HepG2 (cell line): ENCODE measurements at regions not wholly inside any gene's neighbourhood (a gene's known extent, or its start where the extent isn't known, plus 50 kb on each side); places are given as distances from the start of the nearest gene placed in this dataset.

ENCODE experiments used
- ATAC-seq: fragments of 200-7000 bp; cut with Tn5 transposase; 3 replicates; pipeline ENCODE4 v1.9.1; 2020; ENCODE audit warnings: mild to moderate bottlenecking, moderate library complexity
- BruUV-seq: library from RNA; stranded (reverse); fragments of 400-500 nt; replicated peaks from 2 replicates; lab custom pipeline; 2021; lab: Mats Ljungman, UMichigan
- CTCF ChIA-PET: fragments of 300-600 bp; formaldehyde crosslinking; extraction: SDS; loops from one replicate; lab custom pipeline; 2021; ENCODE audit warnings: low total read pairs, inconsistent platforms, low intra/inter-chr PET ratio; lab: Yijun Ruan, JAX
- POLR2A ChIA-PET: fragments of 350-600 bp; sonication (Branson Sonifier 250); formaldehyde crosslinking; loops from one replicate; lab custom pipeline; 2020; ENCODE audit warnings: antibody characterized with exemption, inconsistent platforms; lab: Yijun Ruan, JAX
- DNase-seq: peaks from one replicate; pipeline ENCODE4 v3.0.0-alpha.2; 2015; ENCODE audit warnings: low spot score
- FAIRE-seq: peaks from 3 replicates; lab custom pipeline; 2011; peaks lifted over from hg19 to GRCh38; lab: Jason Lieb, UNC
- H2AFZ ChIP-seq: one replicate; pipeline ENCODE4 v1.6.1; 2011; ENCODE audit warnings: low read length, inconsistent platforms
- H3K27ac ChIP-seq: fragments of 300-600 bp; 3 replicates; pipeline ENCODE4 v1.8.0; 2011; ENCODE audit warnings: mixed run types, mild to moderate bottlenecking, mixed read lengths, low read length, inconsistent platforms; ENCODE audit not compliant: insufficient read depth; ENCODE audit errors: extremely low read length
- H3K27me3 ChIP-seq, 2 experiments: fragments of 200-600 bp in 1 of 2; 2 replicates in 1 of 2; 3 replicates in 1 of 2; pipeline versions ENCODE4 v1.6.0 to v1.8.0; 2011; ENCODE audit warnings: low read length in 2 of 2, mild to moderate bottlenecking in 2 of 2, moderate library complexity in 2 of 2, inconsistent platforms in 1 of 2; ENCODE audit not compliant: insufficient read depth in 2 of 2, control insufficient read depth in 1 of 2
- H3K36me3 ChIP-seq, 2 experiments: fragments of 200-600 bp in 1 of 2; replicated peaks in 1 of 2; 2 replicates in 1 of 2; 3 replicates in 1 of 2; pipeline versions ENCODE4 v1.5.1 to v1.8.0; 2011; ENCODE audit warnings: low read length in 2 of 2, inconsistent platforms in 1 of 2; ENCODE audit not compliant: insufficient read depth in 2 of 2, control insufficient read depth in 1 of 2
- H3K4me1 ChIP-seq: 2 replicates; pipeline ENCODE4 v1.5.1; 2012; ENCODE audit warnings: low read length, inconsistent platforms; ENCODE audit not compliant: insufficient read depth
- H3K4me2 ChIP-seq: 2 replicates; pipeline ENCODE4 v1.6.0; 2011; ENCODE audit warnings: low read depth, low read length, inconsistent platforms
- H3K4me3 ChIP-seq, 3 experiments: fragments of 200-600 bp in 1 of 3; sonication (generic), shearing (Covaris generic) in 1 of 3; replicated peaks in 1 of 3; 2 replicates each; pipeline ENCODE4 v1.5.1; 2011 to 2016; ENCODE audit warnings: low read length in 3 of 3, inconsistent platforms in 2 of 3, low read depth in 2 of 3, mild to moderate bottlenecking in 2 of 3, control low read depth in 1 of 3, mixed read lengths in 1 of 3; ENCODE audit not compliant: insufficient read depth in 1 of 3
- H3K79me2 ChIP-seq: one replicate; pipeline ENCODE4 v1.6.1; 2011; ENCODE audit warnings: low read length, inconsistent platforms; ENCODE audit not compliant: insufficient read depth
- H3K9ac ChIP-seq: 2 replicates; pipeline ENCODE4 v1.6.0; 2011; ENCODE audit warnings: mild to moderate bottlenecking, low read depth, low read length, inconsistent platforms; ENCODE audit not compliant: insufficient read depth
- H3K9me3 ChIP-seq: 2 replicates; pipeline ENCODE4 v1.5.1; 2012; ENCODE audit warnings: mild to moderate bottlenecking, low read length
- H4K20me1 ChIP-seq: 2 replicates; pipeline ENCODE4 v1.6.0; 2011; ENCODE audit warnings: inconsistent platforms, mild to moderate bottlenecking, low read length, moderate library complexity; ENCODE audit not compliant: insufficient read depth
- AKNA ChIP-seq: sonication (generic); formaldehyde crosslinking; IDR thresholded peaks from 2 replicates; pipeline ENCODE4 v1.4.0; 2020; ENCODE audit warnings: missing genetic modification reagents, borderline replicate concordance
- CHCHD3 ChIP-seq: sonication (generic); formaldehyde crosslinking; IDR thresholded peaks from 2 replicates; pipeline ENCODE4 v1.8.0; 2022; ENCODE audit warnings: mild to moderate bottlenecking, missing genetic modification reagents, moderate library complexity
- DPF2 ChIP-seq: sonication (generic); formaldehyde crosslinking; IDR thresholded peaks from 2 replicates; pipeline ENCODE4 v1.4.0; 2020; ENCODE audit warnings: mild to moderate bottlenecking, low read depth, missing genetic modification reagents, borderline replicate concordance
- FOXO1 ChIP-seq: sonication (generic); formaldehyde crosslinking; IDR thresholded peaks from 2 replicates; pipeline ENCODE4 v1.4.0; 2020; ENCODE audit warnings: missing genetic modification reagents
- ONECUT2 ChIP-seq: sonication (generic); formaldehyde crosslinking; IDR thresholded peaks from 2 replicates; pipeline ENCODE4 v1.4.0; 2020; ENCODE audit warnings: missing genetic modification reagents
- TGIF2 ChIP-seq: IDR thresholded peaks from 2 replicates; pipeline ENCODE4 v1.6.1; 2016; ENCODE audit warnings: control low read depth, missing compliant biosample characterization
- ZKSCAN1 ChIP-seq: fragments of 150-350 bp; IDR thresholded peaks from 2 replicates; pipeline ENCODE4 v1.6.1; 2014; ENCODE audit warnings: low read length
- ZNF20 ChIP-seq: sonication (generic); formaldehyde crosslinking; IDR thresholded peaks from 2 replicates; pipeline ENCODE4 v1.4.0; 2020; ENCODE audit warnings: mild to moderate bottlenecking, moderate library complexity, missing genetic modification reagents
- ZNF878 ChIP-seq: sonication (generic); formaldehyde crosslinking; IDR thresholded peaks from 2 replicates; pipeline ENCODE4 v1.8.1; 2023; ENCODE audit warnings: mild to moderate bottlenecking, missing genetic modification reagents, moderate library complexity
- WGBS: methylation state at CpG from one replicate; pipeline ENCODE4 v1.1.6; 2017; ENCODE audit warnings: low lambda C conversion rate; 5-methylcytosine and 5-hydroxymethylcytosine counted together
- in situ Hi-C: cut with HindIII; loops from 2 replicates; pipeline ENCODE4 v1.10.0; 2017; ENCODE audit warnings: low pct_unique_long_range_greater_than_20kb; ENCODE audit not compliant: extremely low pct_ligation_motif_present
- intact Hi-C: fragments of 100-400 bp; cut with micrococcal nuclease; formaldehyde crosslinking; loops from one replicate; pipeline ENCODE4 v1.10.0; 2022; ENCODE audit not compliant: unreplicated experiment
- TF ChIP-seq, protein P1 (sequence below): sonication (generic); formaldehyde crosslinking; IDR thresholded peaks from 2 replicates; pipeline ENCODE4 v1.4.0; 2020; ENCODE audit warnings: missing genetic modification reagents

DNA sequence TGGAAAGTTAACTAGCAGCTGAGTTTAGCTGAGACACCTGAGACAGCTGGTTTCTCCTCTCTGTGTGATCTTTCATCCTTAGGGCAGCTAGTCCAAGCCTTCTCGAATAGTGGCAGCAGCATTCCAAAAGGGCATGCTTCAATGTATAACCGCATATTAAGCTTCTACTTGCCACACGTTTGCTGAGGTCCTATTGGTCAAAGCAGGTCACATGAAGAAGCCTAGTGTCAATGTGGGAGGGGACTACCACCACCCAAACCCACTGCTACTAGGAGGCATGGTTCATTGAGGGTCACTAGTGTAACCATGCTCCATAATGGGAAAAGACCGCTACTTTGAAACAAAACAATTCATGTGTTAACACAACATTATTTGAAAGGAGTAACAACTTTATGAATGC lies 314.9 kb upstream of the SMIM31 start:
- WGBS = 6% methylated on average over 2 of the region's 4 CpGs
- in situ Hi-C loops (no loop called here), intact Hi-C loops (no loop called here)
- no peak overlapping the region for H3K4me2 ChIP-seq
- no peaks in the 10 kb centered on the region for H3K4me1 ChIP-seq
- TF ChIP-seq CHCHD3 (CRISPR knock-in tag) (no peak), DPF2 (CRISPR knock-in tag) (no peak), ZNF878 (CRISPR knock-in tag) (no peak), ZKSCAN1 (no peak), TGIF2 (CRISPR knock-in tag) (no peak), FOXO1 (CRISPR knock-in tag) (no peak)
- no peak for ATAC-seq
- no peak for FAIRE-seq
- H3K36me3 ChIP-seq = no peaks in the 10 kb centered on the region
- no peak overlapping the region for H3K9ac ChIP-seq
- BruUV-seq = no TSS peak
- no peak for DNase-seq
- CTCF ChIA-PET = no interaction called here
- no peaks in the 10 kb centered on the region for H3K79me2 ChIP-seq
- no peak overlapping the region for H2AFZ ChIP-seq
- POLR2A ChIA-PET = no interaction called here
- H4K20me1 ChIP-seq = no peaks in the 10 kb centered on the region
- H3K9me3 ChIP-seq = no peaks in the 10 kb centered on the region
- no peaks in the 10 kb centered on the region for H3K27me3 ChIP-seq
- H3K4me3 ChIP-seq = no peak overlapping the region
- H3K27ac ChIP-seq = no peak overlapping the region

DNA sequence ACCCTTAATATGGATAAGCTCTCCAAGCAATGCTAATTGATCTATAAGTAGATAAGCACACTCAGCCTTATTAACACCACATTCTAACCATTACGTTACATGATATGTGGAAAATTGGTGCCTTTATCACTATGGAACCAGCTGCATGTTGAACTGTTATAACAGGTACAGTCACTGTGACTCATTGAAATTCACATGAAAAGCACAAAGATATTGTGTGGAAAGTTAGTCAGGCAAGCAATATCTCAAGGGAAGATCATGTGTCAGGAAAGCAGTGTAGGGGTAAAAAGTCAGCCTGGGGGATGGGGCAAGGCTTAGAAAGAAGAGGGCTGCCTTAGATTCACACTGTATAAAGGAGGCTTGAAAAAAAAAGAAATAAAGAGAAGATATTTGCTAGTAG lies 313.7 kb upstream of the SMIM31 start:
- H3K36me3 ChIP-seq = no peaks in the 10 kb centered on the region
- in situ Hi-C loops = no loop called here
- no TSS peak for BruUV-seq
- intact Hi-C loops = no loop called here
- FAIRE-seq (no peak), DNase-seq (no peak), ATAC-seq (no peak)
- no peaks in the 10 kb centered on the region for H3K9me3 ChIP-seq
- no peaks in the 10 kb centered on the region for H3K79me2 ChIP-seq
- H4K20me1 ChIP-seq = no peaks in the 10 kb centered on the region
- no peak overlapping the region for H3K9ac ChIP-seq
- H3K27ac ChIP-seq = no peak overlapping the region
- ChIA-PET CTCF (no interaction called here), POLR2A (no interaction called here)
- no peak overlapping the region for H3K4me2 ChIP-seq
- no peaks in the 10 kb centered on the region for H3K27me3 ChIP-seq
- H3K4me3 ChIP-seq = no peak overlapping the region
- H3K4me1 ChIP-seq = no peaks in the 10 kb centered on the region
- H2AFZ ChIP-seq = no peak overlapping the region
- WGBS = 11% methylated on average over 1 of the region's 1 CpG
- TF ChIP-seq, protein P1, sequence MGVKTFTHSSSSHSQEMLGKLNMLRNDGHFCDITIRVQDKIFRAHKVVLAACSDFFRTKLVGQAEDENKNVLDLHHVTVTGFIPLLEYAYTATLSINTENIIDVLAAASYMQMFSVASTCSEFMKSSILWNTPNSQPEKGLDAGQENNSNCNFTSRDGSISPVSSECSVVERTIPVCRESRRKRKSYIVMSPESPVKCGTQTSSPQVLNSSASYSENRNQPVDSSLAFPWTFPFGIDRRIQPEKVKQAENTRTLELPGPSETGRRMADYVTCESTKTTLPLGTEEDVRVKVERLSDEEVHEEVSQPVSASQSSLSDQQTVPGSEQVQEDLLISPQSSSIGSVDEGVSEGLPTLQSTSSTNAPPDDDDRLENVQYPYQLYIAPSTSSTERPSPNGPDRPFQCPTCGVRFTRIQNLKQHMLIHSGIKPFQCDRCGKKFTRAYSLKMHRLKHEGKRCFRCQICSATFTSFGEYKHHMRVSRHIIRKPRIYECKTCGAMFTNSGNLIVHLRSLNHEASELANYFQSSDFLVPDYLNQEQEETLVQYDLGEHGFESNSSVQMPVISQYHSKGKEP = no peak
- TF ChIP-seq ONECUT2 (CRISPR knock-in tag) (no peak), ZNF20 (CRISPR knock-in tag) (no peak), AKNA (CRISPR knock-in tag) (no peak)
